Fibroblast of villous mesenchyme (primary cell): ENCODE measurements at regions not wholly inside any gene's neighbourhood (a gene's known extent, or its start where the extent isn't known, plus 50 kb on each side); places are given as distances from the start of the nearest gene placed in this dataset.

Experiments
- DNase-seq: peaks from one replicate; pipeline ENCODE4 v3.0.0-alpha.2; 2010; ENCODE audit warnings: low read depth
- H3K4me3 ChIP-seq: 2 replicates; pipeline ENCODE4 v1.5.1; 2011; ENCODE audit warnings: low read depth, mild to moderate bottlenecking, low read length
- TF ChIP-seq, protein P1 (sequence below): IDR thresholded peaks from 2 replicates; pipeline ENCODE4 v1.5.1; 2012; ENCODE audit warnings: low read depth, mild to moderate bottlenecking, low read length; ENCODE audit not compliant: insufficient read depth

DNA sequence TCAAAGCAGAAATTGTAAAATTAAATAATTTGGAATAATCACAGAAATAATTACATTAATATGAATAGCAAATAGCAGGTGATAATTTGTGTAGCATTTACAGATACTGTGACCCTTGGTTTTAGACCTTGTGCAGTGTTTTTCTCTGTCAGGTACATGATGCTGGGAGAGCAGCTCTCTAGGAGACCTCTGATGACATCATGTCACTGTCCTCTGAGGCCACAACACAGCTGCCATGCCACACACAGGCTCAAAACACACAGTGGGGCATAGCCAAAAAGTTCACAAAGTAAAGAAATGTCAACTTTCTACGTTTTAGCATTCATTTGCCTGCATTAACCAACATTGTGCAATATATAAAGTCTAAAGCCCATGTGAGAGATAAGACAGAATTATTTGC, 71.8 kb upstream of the ZBTB20 start:
- no peak overlapping the region for H3K4me3 ChIP-seq
- TF ChIP-seq, protein P1, sequence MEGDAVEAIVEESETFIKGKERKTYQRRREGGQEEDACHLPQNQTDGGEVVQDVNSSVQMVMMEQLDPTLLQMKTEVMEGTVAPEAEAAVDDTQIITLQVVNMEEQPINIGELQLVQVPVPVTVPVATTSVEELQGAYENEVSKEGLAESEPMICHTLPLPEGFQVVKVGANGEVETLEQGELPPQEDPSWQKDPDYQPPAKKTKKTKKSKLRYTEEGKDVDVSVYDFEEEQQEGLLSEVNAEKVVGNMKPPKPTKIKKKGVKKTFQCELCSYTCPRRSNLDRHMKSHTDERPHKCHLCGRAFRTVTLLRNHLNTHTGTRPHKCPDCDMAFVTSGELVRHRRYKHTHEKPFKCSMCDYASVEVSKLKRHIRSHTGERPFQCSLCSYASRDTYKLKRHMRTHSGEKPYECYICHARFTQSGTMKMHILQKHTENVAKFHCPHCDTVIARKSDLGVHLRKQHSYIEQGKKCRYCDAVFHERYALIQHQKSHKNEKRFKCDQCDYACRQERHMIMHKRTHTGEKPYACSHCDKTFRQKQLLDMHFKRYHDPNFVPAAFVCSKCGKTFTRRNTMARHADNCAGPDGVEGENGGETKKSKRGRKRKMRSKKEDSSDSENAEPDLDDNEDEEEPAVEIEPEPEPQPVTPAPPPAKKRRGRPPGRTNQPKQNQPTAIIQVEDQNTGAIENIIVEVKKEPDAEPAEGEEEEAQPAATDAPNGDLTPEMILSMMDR, result no peak
- DNase-seq, result no peak

- TF ChIP-seq, protein P1, result no peak
- H3K4me3 ChIP-seq, result no peak overlapping the region
- DNase-seq, result no peak
These were observed 77.6 kb upstream of the ZBTB20 start for GRCh38 chr3:115224687-115225086.

- H3K4me3 ChIP-seq, result no peak overlapping the region
- TF ChIP-seq, protein P1, result no peak
- DNase-seq, result no peak
These were observed 79.9 kb upstream of the ZBTB20 start for GRCh38 chr3:115226844-115227445.

DNA sequence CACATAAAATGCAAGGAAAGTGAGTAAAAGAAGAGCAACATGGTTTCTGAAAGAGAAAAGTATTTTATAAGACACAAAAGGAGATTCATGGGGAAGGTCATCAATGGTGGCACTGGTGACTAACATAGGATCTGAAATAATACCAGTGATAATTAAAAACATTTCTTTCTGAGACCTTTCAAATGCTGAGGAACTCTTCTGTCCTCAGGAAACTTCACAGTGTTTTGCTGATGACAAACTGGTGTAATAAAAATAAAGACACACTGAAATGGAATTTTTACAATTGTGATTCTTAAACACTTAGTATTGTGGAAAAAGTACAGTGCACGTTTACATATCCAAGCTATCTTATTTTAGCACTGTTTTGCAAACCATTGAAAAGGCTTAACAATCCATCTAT, 80.4 kb upstream of the ZBTB20 start:
- DNase-seq, result peak; percentile 10
- TF ChIP-seq, protein P1, result no peak
- no peak overlapping the region for H3K4me3 ChIP-seq

DNA sequence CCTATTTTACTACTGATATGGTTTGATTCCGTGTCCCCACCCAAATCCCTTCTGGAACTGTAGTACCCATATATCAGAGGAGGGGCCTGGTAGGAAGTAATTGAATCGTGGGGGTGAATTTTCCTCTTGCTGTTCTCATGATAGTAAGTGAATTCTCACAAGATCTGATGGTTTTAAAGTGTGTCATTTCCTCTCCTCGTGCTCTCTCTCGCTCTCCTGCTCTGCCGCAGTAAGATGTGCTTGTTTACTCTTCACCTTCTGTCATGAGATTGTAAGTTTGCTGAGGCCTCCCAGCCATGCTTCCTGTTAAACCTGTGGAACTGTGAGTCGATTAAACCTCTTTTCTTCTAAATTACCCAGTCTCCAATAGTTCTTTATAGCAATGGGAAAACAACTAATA, 81.2 kb upstream of the ZBTB20 start:
- no peak overlapping the region for H3K4me3 ChIP-seq
- no peak for DNase-seq
- TF ChIP-seq, protein P1, result no peak

- H3K4me3 ChIP-seq, result no peak overlapping the region
- TF ChIP-seq, protein P1, result no peak
- DNase-seq, result no peak
These were observed 85.1 kb upstream of the ZBTB20 start for GRCh38 chr3:115232167-115232566.

DNA sequence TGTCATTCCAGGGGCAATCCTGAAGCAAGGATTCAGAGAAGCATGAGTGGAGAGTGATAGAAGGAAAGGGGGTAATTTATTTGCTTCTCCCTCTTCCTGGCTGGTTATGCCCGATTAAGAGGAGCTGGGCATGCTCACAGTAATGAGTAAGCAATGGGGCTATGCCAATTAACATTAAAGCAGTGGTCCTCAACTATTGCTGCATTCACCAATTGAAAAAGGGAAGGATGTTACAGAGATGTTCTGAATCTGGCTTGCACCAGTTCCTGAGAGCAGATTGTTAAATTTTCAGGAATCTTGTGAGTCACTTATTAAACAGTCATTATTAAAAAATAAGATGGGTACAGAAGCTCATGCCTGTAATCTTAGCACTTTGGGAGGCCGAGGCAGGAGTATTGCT, 85.9 kb upstream of the ZBTB20 start:
- TF ChIP-seq, protein P1, result no peak
- no peak overlapping the region for H3K4me3 ChIP-seq
- no peak for DNase-seq
